HG03095 (cell line): ENCODE measurements at regions not wholly inside any gene's neighbourhood (a gene's known extent, or its start where the extent isn't known, plus 50 kb on each side); places are given as distances from the start of the nearest gene placed in this dataset.
"Not testable (repeated sequence)": the region's sequence is repeated elsewhere in the genome, so short reads cannot be mapped to it uniquely, and the experiment has no call there.

Experiments
- ATAC-seq: cut with Tn5 transposase; IDR thresholded peaks from one replicate; pipeline ENCODE4 v1.9.1; 2021; ENCODE audit warnings: moderate library complexity; ENCODE audit not compliant: unreplicated experiment

DNA sequence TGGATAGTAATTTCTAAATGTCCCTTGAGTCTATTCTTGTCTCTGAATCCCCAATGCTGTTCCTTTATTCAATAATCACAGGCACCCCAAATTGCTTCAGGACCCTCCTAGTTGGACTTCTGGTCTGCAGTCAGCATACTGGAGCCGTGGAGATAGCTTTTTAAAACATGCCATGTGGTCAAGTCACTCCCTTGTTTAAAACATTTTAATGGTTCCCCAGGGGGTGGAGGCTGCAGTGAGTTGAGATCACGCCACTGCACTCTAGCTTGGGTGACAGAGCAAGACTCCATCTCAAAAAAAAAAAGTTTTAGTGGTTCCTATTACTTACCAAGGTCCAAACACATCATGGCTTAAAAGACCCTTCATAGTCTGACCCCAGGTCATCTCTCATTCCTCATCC, 220.3 kb downstream of the ADAMTS15 start:
- no peak for ATAC-seq

DNA sequence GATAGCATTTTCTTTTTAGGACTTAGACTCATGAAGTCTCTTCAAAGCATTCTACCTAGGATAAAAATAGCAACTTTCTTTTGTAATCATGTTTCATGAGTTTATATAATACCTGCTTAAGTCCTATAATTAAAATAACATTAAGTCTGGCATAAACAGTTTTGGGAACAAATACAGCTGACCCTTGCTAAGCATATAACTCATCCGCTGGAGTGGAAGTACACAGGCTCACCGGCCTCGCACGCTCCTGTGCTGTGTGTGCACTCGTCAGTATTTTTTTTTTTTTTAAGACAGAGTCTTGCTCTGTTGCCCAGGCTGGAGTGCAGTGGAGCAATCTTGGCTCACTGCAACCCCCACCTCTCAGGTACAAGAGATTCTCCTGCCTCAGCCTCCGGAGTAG, 221.8 kb downstream of the ADAMTS15 start:
- no peak for ATAC-seq

DNA sequence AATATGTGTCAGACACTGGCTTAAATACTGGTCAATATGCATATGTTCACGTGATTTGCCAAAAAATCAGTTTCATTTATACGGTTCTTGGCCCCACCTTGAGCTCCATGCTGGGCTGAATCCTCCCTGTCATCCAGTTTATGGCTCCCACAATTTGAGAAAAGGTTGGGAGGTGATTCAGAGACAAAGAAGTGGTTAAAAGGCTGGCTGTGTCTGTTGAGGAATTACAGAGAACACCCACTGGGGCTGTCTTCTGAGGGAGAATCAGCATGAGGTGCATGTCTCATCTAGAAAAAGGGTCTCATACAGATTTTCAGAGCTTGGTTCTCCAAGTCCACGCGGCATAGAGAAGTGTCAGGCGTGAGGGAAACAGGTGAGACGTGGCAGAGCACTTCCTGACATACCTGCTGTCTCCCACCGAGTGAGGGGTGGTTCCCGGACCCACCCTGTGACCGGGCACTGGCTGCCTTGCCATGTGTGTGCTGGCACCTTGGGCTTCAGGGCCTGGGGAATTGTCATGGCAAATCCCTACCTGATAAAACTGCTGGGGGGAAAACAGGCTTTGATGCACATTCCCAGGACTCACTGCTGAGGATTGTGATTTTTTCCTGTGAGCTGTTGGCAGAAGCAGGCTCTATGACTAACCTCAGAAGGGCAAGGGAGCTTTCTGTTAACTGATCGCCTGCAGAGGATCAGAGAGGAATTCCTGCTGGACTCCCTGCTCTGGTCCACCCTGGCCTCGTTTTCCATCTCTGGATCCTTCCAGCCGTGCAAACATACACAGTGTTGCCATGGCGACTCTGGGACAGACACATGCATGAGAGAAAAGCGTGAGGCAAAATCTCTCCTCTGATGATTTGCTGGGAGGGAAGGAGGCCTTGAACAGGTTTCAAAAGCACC, 223.6 kb downstream of the ADAMTS15 start:
- no peak for ATAC-seq

DNA sequence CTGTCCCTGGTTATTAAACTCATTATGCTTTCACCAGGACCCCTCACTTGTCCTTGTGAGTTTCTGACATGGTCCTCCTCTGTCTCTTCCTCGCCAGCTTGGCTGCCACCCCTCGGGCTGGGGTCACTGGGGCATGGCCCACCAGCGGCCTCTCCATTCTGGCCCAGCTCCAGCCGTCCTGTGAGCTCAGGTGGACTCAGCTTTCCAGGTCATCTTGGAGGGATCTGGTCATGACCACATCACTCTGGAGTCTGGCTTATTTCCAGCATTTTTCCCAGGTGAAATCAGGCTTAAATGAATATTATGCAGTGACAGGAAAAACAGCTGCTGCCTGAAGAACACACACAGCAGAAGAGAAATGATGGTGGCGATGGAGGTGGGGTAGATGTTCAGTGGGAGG, 224.5 kb downstream of the ADAMTS15 start:
- ATAC-seq: no peak

DNA sequence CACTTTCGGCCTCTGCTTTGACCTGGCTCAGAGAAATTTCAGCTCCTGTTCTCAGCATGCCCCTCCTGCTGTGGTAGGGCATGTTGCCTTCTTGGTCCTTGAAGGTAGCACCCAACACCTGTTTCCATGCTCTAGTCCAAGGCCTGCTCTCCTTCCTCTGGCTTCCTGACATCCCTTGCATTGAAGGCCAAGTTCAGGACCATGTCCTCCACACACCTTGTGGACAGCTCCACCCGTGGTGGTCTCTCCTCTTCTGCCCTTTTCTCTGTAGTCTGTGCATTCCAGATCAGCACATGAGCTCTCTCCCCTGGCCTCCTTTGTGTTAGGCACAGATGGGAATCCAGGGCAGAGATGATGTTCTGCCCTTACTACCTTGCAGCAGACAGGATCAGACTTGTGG, 225.3 kb downstream of the ADAMTS15 start:
- no peak for ATAC-seq

DNA sequence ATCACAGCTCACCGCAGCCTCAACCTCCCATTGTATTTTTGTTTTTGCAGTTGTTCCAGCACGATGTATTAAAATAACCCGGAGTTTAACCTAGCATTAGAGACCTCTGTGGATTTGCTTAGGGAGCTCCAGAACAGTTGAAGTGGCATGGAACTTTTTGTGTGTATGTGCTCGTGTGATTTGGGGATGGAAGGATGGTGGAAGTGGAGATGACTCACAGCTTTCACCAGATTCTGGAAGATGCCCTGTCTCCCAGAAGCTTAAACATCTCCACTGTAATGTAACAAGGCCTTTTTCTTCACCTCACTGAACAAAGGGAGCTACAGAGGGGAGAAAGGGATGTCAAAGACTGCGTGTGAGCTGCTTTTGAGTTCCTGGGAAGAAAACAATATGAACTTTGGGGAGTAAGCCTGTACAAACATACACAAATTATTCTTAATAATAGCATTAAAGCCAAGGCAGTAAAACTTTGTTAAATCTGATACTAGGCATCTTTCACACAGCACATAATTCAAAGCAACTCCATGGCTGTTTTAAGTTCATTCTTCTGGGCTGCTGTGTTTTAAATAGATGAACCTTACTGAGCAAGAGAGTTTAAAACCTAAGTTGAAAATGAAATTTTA, 226.4 kb downstream of the ADAMTS15 start:
- no peak for ATAC-seq

DNA sequence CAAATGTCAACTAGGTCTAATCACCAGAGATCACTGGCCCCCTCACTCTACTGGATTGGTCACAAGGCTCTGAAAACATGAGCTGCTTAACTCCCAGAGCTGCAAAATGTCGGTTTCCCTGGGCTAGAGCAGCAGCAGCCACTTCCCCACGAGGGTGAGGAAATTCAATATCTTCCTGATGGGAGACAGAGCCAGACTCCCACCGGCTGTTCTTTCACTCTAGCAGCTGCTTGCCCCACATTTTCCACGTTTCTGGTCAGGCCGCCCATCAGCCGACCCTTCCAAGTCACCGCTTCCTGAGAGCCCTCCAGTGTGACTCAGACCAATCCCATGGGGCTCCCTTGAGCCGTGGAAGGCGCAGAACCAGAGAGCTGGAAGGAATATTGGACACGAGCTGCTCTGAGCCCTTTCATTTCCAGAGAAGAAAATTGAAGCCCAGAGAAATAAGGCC, 227.0 kb downstream of the ADAMTS15 start:
- ATAC-seq: no peak

DNA sequence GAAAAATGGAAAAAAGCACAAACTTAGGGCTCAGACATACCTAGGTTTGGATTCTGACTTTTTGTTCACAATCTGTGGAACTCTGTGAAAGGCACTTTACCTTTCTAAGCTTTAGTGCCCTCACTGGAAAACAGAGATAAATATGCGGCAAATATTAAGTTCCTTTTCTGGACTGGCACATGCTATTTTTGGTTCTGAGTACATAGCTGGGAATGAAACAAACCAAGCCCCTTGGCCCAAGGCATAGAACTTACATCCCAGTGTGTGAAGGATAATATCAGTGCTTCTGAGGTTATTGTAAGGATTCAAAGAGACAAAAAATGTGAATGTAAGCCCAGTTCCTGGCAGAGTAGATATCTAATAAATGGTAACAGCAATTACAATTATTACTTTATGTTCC, 227.5 kb downstream of the ADAMTS15 start:
- ATAC-seq: no peak

DNA sequence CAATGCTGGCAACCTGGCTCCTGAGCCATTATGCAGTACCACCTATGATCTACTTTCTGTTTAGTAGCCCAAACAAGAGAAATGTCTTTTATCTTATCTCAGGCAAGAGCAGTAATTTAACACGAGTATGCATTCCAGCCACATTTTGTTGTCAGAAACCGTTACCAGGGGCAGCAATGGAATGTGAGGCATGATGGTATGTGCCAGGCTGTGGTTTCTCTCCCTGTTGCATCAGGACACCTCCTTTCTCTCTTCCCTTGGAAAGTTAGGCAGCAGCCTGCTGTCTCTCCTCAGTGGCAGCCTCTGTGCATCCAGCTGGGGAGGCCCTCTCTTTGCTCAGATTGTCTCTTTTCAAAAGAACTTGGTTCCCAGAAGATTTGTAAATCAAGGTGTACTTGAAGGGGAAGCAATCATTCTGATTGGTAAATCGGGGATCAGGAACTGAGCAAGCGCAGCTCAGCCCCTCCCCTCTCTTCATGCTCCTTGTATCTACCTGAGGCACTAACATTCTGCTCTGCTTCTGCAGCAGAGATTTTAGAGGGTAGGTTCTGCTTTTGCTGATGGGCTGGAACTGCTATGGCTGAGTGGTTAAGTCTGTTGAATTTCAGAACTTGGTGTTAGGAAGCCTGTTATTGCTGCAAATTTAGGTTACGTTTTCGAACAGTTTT, 229.2 kb downstream of the ADAMTS15 start:
- ATAC-seq: no peak

DNA sequence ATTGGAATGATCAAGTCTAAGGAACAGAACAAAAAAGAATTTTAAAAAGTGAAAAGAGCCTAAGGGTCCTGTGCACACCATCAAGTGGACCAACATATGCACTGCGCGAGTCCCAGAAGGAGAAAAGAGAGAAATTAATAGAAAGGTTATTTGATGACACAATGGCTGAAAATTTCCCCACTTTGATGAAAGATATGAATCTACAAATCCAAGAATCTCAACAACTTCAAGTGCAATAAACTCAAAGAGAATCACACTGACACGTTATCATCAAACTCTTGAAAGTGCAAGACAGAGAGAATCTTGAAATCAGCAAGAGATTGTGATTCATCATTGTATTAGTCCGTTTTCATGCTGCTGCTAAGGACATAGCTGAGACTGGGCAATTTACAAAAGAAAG, 230.8 kb downstream of the ADAMTS15 start:
- no peak for ATAC-seq

DNA sequence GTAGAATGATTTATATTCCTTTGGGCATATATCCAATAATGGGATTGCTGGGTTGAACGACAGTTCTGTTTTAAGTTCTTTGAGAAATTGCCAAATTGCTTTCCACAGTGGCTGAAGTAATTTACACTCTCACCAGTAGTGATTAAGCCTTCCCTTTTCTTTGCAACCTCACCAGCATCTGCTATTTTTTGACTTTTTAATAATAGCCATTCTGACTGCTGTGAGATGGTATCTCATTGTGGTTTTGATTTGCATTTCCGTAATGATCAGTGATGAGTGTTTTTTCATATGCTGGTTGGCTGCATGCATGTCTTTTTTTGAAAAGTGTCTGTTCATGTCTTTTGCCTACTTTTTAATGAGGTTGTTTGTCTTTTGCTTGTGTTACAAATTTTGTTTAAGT, 233.8 kb downstream of the SNX19 start:
- ATAC-seq: not testable (repeated sequence)

DNA sequence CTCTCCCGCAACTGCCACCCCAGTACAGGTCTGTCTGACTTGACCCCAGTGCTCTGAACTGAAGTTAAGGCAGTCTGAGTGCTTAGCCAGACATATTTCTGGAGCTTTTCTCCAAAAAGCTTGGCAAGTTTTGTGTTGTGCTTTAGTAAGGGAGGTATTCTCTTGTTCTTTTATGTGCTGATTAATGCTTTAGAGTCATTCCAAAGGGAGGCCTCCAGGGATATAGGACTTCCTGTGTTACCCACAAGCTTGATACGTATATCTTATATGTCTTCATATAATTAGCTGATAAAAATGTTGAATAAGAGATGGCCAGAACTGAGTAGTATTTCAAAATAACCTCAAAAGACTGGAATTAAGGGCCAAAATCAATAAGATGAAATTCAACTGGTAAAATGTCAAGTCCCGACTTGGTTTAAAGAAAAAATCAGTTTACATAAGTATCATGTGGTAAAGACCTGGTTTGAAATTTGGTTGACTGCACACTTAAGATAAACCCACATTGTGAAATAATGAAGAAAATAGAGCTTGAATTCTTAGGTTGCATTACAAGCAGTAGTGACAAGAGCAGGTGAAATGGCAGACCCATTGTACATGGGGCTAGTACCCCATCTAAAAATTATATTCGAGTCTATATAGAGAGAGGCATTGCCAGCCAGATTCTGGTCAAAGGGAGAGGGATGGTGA, 226.9 kb downstream of the SNX19 start:
- ATAC-seq: no peak

DNA sequence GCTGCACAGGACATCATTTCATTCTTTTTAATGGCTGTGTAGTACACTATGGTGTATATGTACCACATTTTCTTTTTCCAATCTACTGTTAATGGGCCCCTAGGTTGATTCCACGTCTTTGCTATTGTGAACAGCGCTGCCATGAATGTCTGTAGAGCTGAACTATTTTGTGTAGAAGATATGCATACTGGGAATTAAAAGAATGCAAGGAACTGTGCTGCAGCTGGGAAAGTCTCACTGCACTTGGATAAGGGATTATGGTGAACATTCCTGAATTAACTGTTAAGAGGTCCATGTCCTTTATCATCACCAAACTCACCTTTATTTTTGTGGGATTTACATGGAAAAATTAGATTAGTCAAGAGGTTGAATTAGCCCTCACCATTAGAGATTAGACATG, 224.7 kb downstream of the SNX19 start:
- ATAC-seq: no peak

DNA sequence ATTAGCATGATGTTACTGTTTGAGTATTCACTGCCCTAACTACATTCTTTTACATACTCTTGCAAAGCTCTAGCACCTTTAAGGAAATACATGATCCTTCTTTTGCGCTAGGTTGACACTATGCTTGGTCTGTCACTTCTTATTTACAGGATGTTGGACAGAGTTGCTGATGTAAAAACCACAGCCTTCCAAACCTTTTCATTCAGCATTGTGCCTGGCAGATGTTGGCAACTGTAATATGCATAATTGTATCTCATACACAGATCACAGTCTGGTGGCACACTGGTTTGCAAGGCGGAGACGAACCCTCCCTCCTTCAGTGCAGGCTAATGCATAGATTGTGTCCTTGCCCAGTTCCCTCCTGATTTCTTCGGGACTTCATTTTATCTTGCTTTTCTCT, 224.1 kb downstream of the SNX19 start:
- no peak for ATAC-seq

DNA sequence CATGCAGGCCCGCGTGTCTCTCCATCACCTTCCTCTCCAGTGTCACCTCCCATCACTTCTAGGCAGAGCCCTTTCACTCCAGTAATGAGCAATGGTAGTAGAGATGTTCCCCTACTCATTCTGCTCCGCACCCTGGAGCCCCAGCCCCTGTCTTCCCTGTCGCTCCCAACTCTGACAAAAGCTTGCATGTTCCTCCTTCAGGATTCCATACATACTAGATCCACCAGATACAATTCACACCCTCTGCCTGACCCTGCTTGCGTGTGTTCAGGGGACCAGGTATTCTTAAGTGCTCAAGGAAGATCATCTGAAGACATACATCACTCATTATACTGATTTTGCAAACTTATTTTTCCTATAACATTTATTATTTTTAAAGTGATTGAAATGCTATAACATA, 222.7 kb downstream of the SNX19 start:
- no peak for ATAC-seq

DNA sequence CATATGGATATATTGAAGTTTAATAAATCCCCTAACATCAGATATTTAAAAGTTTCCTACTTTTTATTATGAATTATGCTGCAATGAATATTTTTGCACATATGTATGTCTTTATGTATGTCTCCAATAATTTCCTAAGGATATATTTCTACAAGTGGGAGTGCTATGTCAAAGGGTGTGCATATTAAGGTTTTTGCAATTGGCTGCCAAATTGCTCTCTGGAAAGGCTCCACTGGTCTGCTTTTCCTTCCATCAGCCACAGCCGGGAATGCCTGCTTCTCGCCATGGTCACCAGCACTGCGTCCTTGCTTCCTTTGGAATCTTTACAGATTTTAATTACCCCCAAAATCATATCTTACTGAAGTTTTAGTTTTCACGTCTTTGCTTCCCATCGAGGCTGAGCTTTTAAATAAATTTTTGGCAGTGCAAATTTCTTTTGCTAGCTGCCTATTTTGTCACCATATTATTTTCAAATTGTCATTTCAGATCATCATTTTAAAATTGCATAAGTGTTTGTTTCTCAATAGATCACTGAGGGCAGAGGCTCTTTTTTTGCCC, 221.7 kb downstream of the SNX19 start:
- no peak for ATAC-seq

DNA sequence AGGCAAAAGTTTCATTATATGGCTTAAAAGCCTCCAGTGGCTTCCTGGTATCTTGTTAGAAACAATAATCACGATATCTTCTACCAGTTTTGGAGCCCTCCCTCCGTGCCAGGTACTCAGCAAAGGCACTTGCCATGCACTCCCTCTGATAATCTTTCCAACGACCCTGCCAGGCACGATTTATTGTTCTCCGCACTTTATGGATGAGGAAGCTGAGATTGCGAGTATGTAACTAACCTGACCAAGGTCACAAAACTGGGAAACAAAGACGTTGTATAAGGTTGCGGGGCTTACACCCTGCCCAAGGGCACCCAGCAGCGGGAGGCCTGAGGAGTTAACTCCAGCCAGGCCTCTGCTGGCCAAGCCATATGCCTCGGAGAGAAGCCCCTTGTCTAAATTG, 218.1 kb downstream of the SNX19 start:
- ATAC-seq: no peak

DNA sequence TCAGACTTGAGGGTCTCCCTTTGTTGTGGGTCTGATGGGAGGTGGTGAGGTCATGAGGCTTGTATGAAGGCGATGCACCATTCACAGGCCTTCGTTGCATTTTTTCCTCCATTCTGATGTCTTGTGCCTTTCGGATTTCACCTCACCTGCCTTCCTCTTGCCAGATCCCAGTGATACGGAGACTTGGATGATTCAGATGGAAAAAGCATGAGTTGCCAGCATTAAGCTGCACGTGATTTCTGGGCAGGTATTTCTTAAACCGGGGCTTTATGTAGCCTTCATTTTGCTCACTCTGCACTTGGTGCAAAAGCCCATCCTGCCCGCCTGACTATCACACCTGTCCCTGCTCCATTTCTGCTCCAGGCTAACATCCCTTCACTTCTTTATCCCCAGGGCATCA, 216.7 kb downstream of the SNX19 start:
- no peak for ATAC-seq

DNA sequence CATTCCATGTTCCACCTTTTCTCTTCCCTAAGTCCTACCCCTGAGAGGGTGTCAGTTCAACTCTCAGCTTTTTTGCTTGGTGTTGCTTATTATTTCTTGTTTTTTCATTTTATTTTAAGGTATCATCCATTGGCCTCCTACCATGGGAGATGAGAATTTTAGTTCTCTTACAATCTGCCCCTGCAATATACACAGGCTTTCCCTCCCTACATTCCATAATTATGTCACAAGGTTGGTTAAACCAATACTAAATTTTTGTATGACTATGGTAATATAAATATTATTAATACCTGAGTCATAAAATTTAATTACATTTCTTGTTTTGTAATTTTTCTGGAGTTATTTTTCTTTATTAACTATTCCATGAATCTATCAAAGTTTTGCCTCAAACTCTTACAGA, 216.2 kb downstream of the SNX19 start:
- no peak for ATAC-seq

DNA sequence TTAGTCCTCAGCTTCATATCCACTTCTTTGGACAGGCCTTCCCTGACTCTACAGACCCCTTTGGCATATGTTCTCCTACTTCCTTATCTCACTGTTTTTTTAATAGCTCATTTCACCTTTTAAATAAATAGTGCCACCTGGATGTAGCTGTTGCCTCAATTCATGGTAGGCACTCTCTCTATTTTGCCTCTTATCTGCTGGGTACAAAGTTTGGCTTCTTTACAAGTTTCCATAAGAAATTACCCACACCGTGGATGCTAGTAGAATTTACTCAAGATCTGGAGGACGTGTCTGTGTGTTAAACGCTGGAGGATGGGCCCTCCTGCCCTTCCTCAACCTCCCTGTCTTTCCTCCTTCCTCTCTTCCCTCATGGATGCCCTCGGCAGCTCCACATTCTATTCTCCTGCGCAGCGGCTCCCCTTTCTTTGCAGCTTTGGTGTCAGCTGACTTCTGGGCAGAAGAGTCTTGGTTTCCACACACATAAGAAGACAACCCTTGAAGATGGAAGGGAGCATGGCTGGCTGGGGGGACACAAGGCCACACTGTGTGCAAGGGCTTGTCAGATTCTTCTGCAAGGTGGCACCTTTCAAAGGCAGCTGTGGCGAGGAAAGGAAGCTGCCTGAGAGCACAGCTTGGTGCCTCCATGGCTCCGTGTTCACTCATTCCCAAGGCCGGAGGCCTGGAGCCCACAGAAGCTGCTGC, 212.6 kb downstream of the SNX19 start:
- ATAC-seq: no peak
